ENCODE measurements at regions not wholly inside any gene's neighbourhood (a gene's known extent, or its start where the extent isn't known, plus 50 kb on each side); places are given as distances from the start of the nearest gene placed in this dataset.

GRCh38 chr1:63190171-63190570 is 132.2 kb upstream of the FOXD3 start:
- ChIA-PET CTCF (interaction anchor here (0.6 to 1.9 kb wide), 2 partner anchors 214 to 348 kb away, joined by 3 to 13 read pairs; no protein-coding TSS in a partner anchor), RAD21 (ENCODE audit: unreplicated experiment) (interaction anchor here (0.5 kb wide), 1 partner anchor 45 kb away, joined by 3 read pairs; no protein-coding TSS in a partner anchor), POLR2A (no interaction called here), SMC1A (ENCODE audit: uncharacterized antibody, unreplicated experiment) (no interaction called here)
- in situ Hi-C loops (cut with MboI) (no loop called here), intact Hi-C loops (cut with micrococcal nuclease; ENCODE audit: unreplicated experiment) (no loop called here)
- H3K4me2 ChIP-seq (ENCODE audit: control insufficient read depth, insufficient read depth) = no peak overlapping the region
- no peaks in the 10 kb centered on the region for H3K79me2 ChIP-seq (ENCODE audit: control insufficient read depth, insufficient read depth, low read length)
- H4K20me1 ChIP-seq (ENCODE audit: control insufficient read depth, insufficient read depth) = no peaks in the 10 kb centered on the region
- no peak for TF ChIP-seq ZBED1 (IDR thresholded peaks at IDR 0.05; ENCODE audit: borderline replicate concordance)
- TF ChIP-seq KAT2A (conservative IDR thresholded peaks at IDR 0.05; ENCODE audit: control insufficient read depth, low read depth, low read length) = no peak
- TF ChIP-seq WRNIP1 (IDR thresholded peaks at IDR 0.05; ENCODE audit: borderline replicate concordance, low read depth, low read length) = no peak
- no peak for TF ChIP-seq SMC3 (IDR thresholded peaks at IDR 0.05; ENCODE audit: borderline replicate concordance, low read length)
- TF ChIP-seq SMAD5 (IDR thresholded peaks at IDR 0.05; ENCODE audit: low read depth) = no peak
- TF ChIP-seq RB1 (IDR thresholded peaks at IDR 0.05; ENCODE audit: borderline replicate concordance) = no peak
- no peak for TF ChIP-seq SMARCA5 (IDR thresholded peaks at IDR 0.05)
- TF ChIP-seq PAX5 (IDR thresholded peaks at IDR 0.05; ENCODE audit: borderline replicate concordance, low read depth, low read length) = no peak
- TF ChIP-seq ZBTB4 (CRISPR knock-in tag; IDR thresholded peaks at IDR 0.05) = no peak
- no peak for TF ChIP-seq SUZ12 (IDR thresholded peaks at IDR 0.05; ENCODE audit: unreplicated experiment)
- no peak for TF ChIP-seq PML (IDR thresholded peaks at IDR 0.05; ENCODE audit: low read length)
- no peak for TF ChIP-seq ZNF384 (IDR thresholded peaks at IDR 0.05; ENCODE audit: borderline replicate concordance, low read depth, low read length)
- TF ChIP-seq CBX3 (IDR thresholded peaks at IDR 0.05; ENCODE audit: borderline replicate concordance, low read depth) = no peak
- TF ChIP-seq CREB1 (IDR thresholded peaks at IDR 0.05; ENCODE audit: low read depth) = no peak
- TF ChIP-seq NRF1 (conservative IDR thresholded peaks at IDR 0.05; ENCODE audit: low read depth, low read length) = no peak
- TF ChIP-seq CHD2 (IDR thresholded peaks at IDR 0.05; ENCODE audit: borderline replicate concordance, low read depth, low read length) = no peak
- no peak for TF ChIP-seq E2F8 (IDR thresholded peaks at IDR 0.05; ENCODE audit: low read depth, partially characterized antibody)
- H3K36me3 ChIP-seq (ENCODE audit: control insufficient read depth in 2 of 2, insufficient read depth in 2 of 2, low read length in 1 of 2) = no peaks in the 10 kb centered on the region
- H3K4me3 ChIP-seq = no peak overlapping the region
- no peak for ATAC-seq
- H3K9ac ChIP-seq (ENCODE audit: control insufficient read depth, insufficient read depth, low read length) = no peak overlapping the region
- no TSS peak for BruUV-seq (replicated peaks)
- no peak for FAIRE-seq
- H2AFZ ChIP-seq (ENCODE audit: control insufficient read depth, low read depth, low read length) = no peak overlapping the region
- no peak overlapping the region for H3K27ac ChIP-seq (ENCODE audit: control insufficient read depth, insufficient read depth)
- DNase-seq (ENCODE audit: low read depth, low spot score) = no peak
- 0 out of 4 replicates have a peak, but pooled peaks cover 0 to 2% of the 10 kb centered on the region in 2 experiments for H3K27me3 ChIP-seq (replicated peaks in 1 of 2; ENCODE audit: control insufficient read depth in 2 of 2, insufficient read depth in 2 of 2, low read length in 1 of 2)
- WGBS (ENCODE audit: insufficient coverage, insufficient replicate concordance, low lambda C conversion rate, missing lambda C conversion rate) = 0% methylated on average over 2 of the region's 2 CpGs
- no peaks in the 10 kb centered on the region for H3K4me1 ChIP-seq (ENCODE audit: control insufficient read depth, insufficient read depth, low read length)
- H3K9me3 ChIP-seq (replicated peaks; ENCODE audit: control insufficient read depth, insufficient read depth, low read length) = no peaks in the 10 kb centered on the region
